ENCODE measurements at regions not wholly inside any gene's neighbourhood (a gene's known extent, or its start where the extent isn't known, plus 50 kb on each side); places are given as distances from the start of the nearest gene placed in this dataset.
"Not testable (repeated sequence)": the region's sequence is repeated elsewhere in the genome, so short reads cannot be mapped to it uniquely, and the experiment has no call there.

- not testable (repeated sequence) for H3K27ac ChIP-seq (ENCODE audit: low read length, poor library complexity, severe bottlenecking); H4K8ac ChIP-seq (ENCODE audit: low read length); H3K4me3 ChIP-seq (ENCODE audit: insufficient read depth in 1 of 2, low read depth in 1 of 2, low read length in 2 of 2); H2BK12ac ChIP-seq (ENCODE audit: low read length in 2 of 2); H2BK5ac ChIP-seq (ENCODE audit: low read depth, low read length, poor library complexity, severe bottlenecking); H3K9ac ChIP-seq (ENCODE audit: low read length); H3K4me1 ChIP-seq (ENCODE audit: control insufficient read depth, insufficient read depth, low read depth, low read length); H3K27me3 ChIP-seq (ENCODE audit: control insufficient read depth in 1 of 2, insufficient read depth in 1 of 2, low read length in 2 of 2); H3K14ac ChIP-seq (ENCODE audit: low read length in 2 of 2); H3K36me3 ChIP-seq (ENCODE audit: control insufficient read depth in 1 of 2, insufficient read depth in 2 of 2, low read depth in 1 of 2, low read length in 2 of 2); DNase-seq; H2BK120ac ChIP-seq (ENCODE audit: low read depth, low read length); H2BK15ac ChIP-seq (ENCODE audit: low read depth, poor library complexity, severe bottlenecking); H3K4me2 ChIP-seq (ENCODE audit: low read length, poor library complexity, severe bottlenecking); H3K4ac ChIP-seq (ENCODE audit: low read depth in 1 of 2, low read length in 2 of 2); H3K9me3 ChIP-seq (ENCODE audit: control insufficient read depth, low read length); H3K79me1 ChIP-seq (replicated peaks; ENCODE audit: low read length, poor library complexity, severe bottlenecking); H3K18ac ChIP-seq (ENCODE audit: low read depth in 1 of 2, low read length in 2 of 2); H4K91ac ChIP-seq (ENCODE audit: low read length); H2AK5ac ChIP-seq (ENCODE audit: low read length, severe bottlenecking); H2AFZ ChIP-seq (ENCODE audit: low read depth, low read length); H3K23ac ChIP-seq (ENCODE audit: low read length in 2 of 2)
- WGBS: no CpG with 5 or more reads among the region's 1 CpG
Observed at GRCh38 chr3:68485845-68486244, 446.5 kb downstream of the TAFA4 start.

- Histone ChIP-seq H3K9me3 (ENCODE audit: control insufficient read depth, low read length) (no peaks in the 10 kb centered on the region), H3K4me2 (ENCODE audit: low read length, poor library complexity, severe bottlenecking) (no peak overlapping the region), H4K91ac (ENCODE audit: low read length) (no peak overlapping the region), H2BK120ac (ENCODE audit: low read depth, low read length) (no peak overlapping the region), H2BK5ac (ENCODE audit: low read depth, low read length, poor library complexity, severe bottlenecking) (no peak overlapping the region), H3K14ac (ENCODE audit: low read length in 2 of 2) (no peak overlapping the region), H2BK12ac (ENCODE audit: low read length in 2 of 2) (no peak overlapping the region), H3K18ac (ENCODE audit: low read depth in 1 of 2, low read length in 2 of 2) (no peak overlapping the region), H3K4me1 (ENCODE audit: control insufficient read depth, insufficient read depth, low read depth, low read length) (no peaks in the 10 kb centered on the region), H4K8ac (ENCODE audit: low read length) (no peak overlapping the region), H3K36me3 (ENCODE audit: control insufficient read depth in 1 of 2, insufficient read depth in 2 of 2, low read depth in 1 of 2, low read length in 2 of 2) (no peaks in the 10 kb centered on the region), H2AFZ (ENCODE audit: low read depth, low read length) (no peak overlapping the region), H3K23ac (ENCODE audit: low read length in 2 of 2) (no peak overlapping the region), H3K27ac (ENCODE audit: low read length, poor library complexity, severe bottlenecking) (no peak overlapping the region), H2BK15ac (ENCODE audit: low read depth, poor library complexity, severe bottlenecking) (no peak overlapping the region), H3K27me3 (ENCODE audit: control insufficient read depth in 1 of 2, insufficient read depth in 1 of 2, low read length in 2 of 2) (no peaks in the 10 kb centered on the region), H3K4ac (ENCODE audit: low read depth in 1 of 2, low read length in 2 of 2) (no peak overlapping the region), H2AK5ac (ENCODE audit: low read length, severe bottlenecking) (no peak overlapping the region), H3K9ac (ENCODE audit: low read length) (no peak overlapping the region), H3K79me1 (replicated peaks; ENCODE audit: low read length, poor library complexity, severe bottlenecking) (no peaks in the 10 kb centered on the region), H3K4me3 (ENCODE audit: insufficient read depth in 1 of 2, low read depth in 1 of 2, low read length in 2 of 2) (no peak overlapping the region)
- WGBS: 73% methylated on average over 1 of the region's 1 CpG
- DNase-seq: no peak
Observed at GRCh38 chr3:68485051-68485450, 447.3 kb downstream of the TAFA4 start.

GRCh38 chr3:68483601-68484000 lies 448.7 kb downstream of the TAFA4 start:
- Histone ChIP-seq H3K4me1 (ENCODE audit: control insufficient read depth, insufficient read depth, low read depth, low read length) (no peaks in the 10 kb centered on the region), H4K8ac (ENCODE audit: low read length) (no peak overlapping the region), H3K27ac (ENCODE audit: low read length, poor library complexity, severe bottlenecking) (no peak overlapping the region), H3K4ac (ENCODE audit: low read depth in 1 of 2, low read length in 2 of 2) (no peak overlapping the region), H2BK5ac (ENCODE audit: low read depth, low read length, poor library complexity, severe bottlenecking) (no peak overlapping the region), H3K27me3 (ENCODE audit: control insufficient read depth in 1 of 2, insufficient read depth in 1 of 2, low read length in 2 of 2) (no peaks in the 10 kb centered on the region), H3K18ac (ENCODE audit: low read depth in 1 of 2, low read length in 2 of 2) (no peak overlapping the region), H3K9me3 (ENCODE audit: control insufficient read depth, low read length) (no peaks in the 10 kb centered on the region), H3K14ac (ENCODE audit: low read length in 2 of 2) (no peak overlapping the region), H3K4me2 (ENCODE audit: low read length, poor library complexity, severe bottlenecking) (no peak overlapping the region), H2AK5ac (ENCODE audit: low read length, severe bottlenecking) (no peak overlapping the region), H3K79me1 (replicated peaks; ENCODE audit: low read length, poor library complexity, severe bottlenecking) (no peaks in the 10 kb centered on the region), H3K36me3 (ENCODE audit: control insufficient read depth in 1 of 2, insufficient read depth in 2 of 2, low read depth in 1 of 2, low read length in 2 of 2) (no peaks in the 10 kb centered on the region), H2AFZ (ENCODE audit: low read depth, low read length) (no peak overlapping the region), H2BK12ac (ENCODE audit: low read length in 2 of 2) (no peak overlapping the region), H2BK15ac (ENCODE audit: low read depth, poor library complexity, severe bottlenecking) (no peak overlapping the region), H3K23ac (ENCODE audit: low read length in 2 of 2) (no peak overlapping the region), H4K91ac (ENCODE audit: low read length) (no peak overlapping the region), H3K9ac (ENCODE audit: low read length) (no peak overlapping the region), H3K4me3 (ENCODE audit: insufficient read depth in 1 of 2, low read depth in 1 of 2, low read length in 2 of 2) (no peak overlapping the region), H2BK120ac (ENCODE audit: low read depth, low read length) (no peak overlapping the region)
- 74% methylated on average over 3 of the region's 3 CpGs for WGBS
- no peak for DNase-seq

- 88% methylated on average over 2 of the region's 2 CpGs for WGBS
- Histone ChIP-seq H3K4me1 (ENCODE audit: control insufficient read depth, insufficient read depth, low read depth, low read length) (no peaks in the 10 kb centered on the region), H2BK12ac (ENCODE audit: low read length in 2 of 2) (no peak overlapping the region)
Observed at GRCh38 chr3:68483041-68483440, 449.3 kb downstream of the TAFA4 start.

More at GRCh38 chr3:68483041-68483440, 449.3 kb downstream of the TAFA4 start:
- Histone ChIP-seq H3K4ac (ENCODE audit: low read depth in 1 of 2, low read length in 2 of 2) (no peak overlapping the region), H3K27me3 (ENCODE audit: control insufficient read depth in 1 of 2, insufficient read depth in 1 of 2, low read length in 2 of 2) (no peaks in the 10 kb centered on the region), H2AFZ (ENCODE audit: low read depth, low read length) (no peak overlapping the region), H3K18ac (ENCODE audit: low read depth in 1 of 2, low read length in 2 of 2) (no peak overlapping the region), H3K4me2 (ENCODE audit: low read length, poor library complexity, severe bottlenecking) (no peak overlapping the region), H3K79me1 (replicated peaks; ENCODE audit: low read length, poor library complexity, severe bottlenecking) (no peaks in the 10 kb centered on the region), H2BK120ac (ENCODE audit: low read depth, low read length) (no peak overlapping the region), H4K91ac (ENCODE audit: low read length) (no peak overlapping the region), H3K36me3 (ENCODE audit: control insufficient read depth in 1 of 2, insufficient read depth in 2 of 2, low read depth in 1 of 2, low read length in 2 of 2) (no peaks in the 10 kb centered on the region), H2BK15ac (ENCODE audit: low read depth, poor library complexity, severe bottlenecking) (no peak overlapping the region), H2BK5ac (ENCODE audit: low read depth, low read length, poor library complexity, severe bottlenecking) (no peak overlapping the region), H3K9me3 (ENCODE audit: control insufficient read depth, low read length) (no peaks in the 10 kb centered on the region), H4K8ac (ENCODE audit: low read length) (no peak overlapping the region), H3K4me3 (ENCODE audit: insufficient read depth in 1 of 2, low read depth in 1 of 2, low read length in 2 of 2) (no peak overlapping the region), H3K9ac (ENCODE audit: low read length) (no peak overlapping the region), H3K27ac (ENCODE audit: low read length, poor library complexity, severe bottlenecking) (no peak overlapping the region), H2AK5ac (ENCODE audit: low read length, severe bottlenecking) (no peak overlapping the region), H3K23ac (ENCODE audit: low read length in 2 of 2) (no peak overlapping the region), H3K14ac (ENCODE audit: low read length in 2 of 2) (no peak overlapping the region)
- peak; percentile 24 for DNase-seq
